Thyroid gland (tissue), 4 donors: ENCODE measurements at regions not wholly inside any gene's neighbourhood (a gene's known extent, or its start where the extent isn't known, plus 50 kb on each side); places are given as distances from the start of the nearest gene placed in this dataset.
"Not testable (repeated sequence)": the region's sequence is repeated elsewhere in the genome, so short reads cannot be mapped to it uniquely, and the experiment has no call there.

ENCODE experiments used
- DNase-seq, 2 donors: peaks; one replicate each; pipeline ENCODE4 v3.0.0-alpha.2; 2019
- H3K27ac ChIP-seq, 3 donors: fragments of 200-600 bp; sonication (generic); 1 replicate in 2 of 3; 2 replicates in 1 of 3; pipeline ENCODE4 v1.5.1; 2016 to 2019; ENCODE audit warnings: mild to moderate bottlenecking in 1 of 3, moderate library complexity in 1 of 3
- H3K27me3 ChIP-seq: fragments of 200-600 bp; sonication (generic); one replicate; pipeline ENCODE4 v1.5.1; 2019
- H3K36me3 ChIP-seq, 2 donors: fragments of 200-600 bp; sonication (generic); one replicate each; pipeline ENCODE4 v1.5.1; 2016 to 2019
- H3K4me1 ChIP-seq, 2 donors: fragments of 200-600 bp; sonication (generic); one replicate each; pipeline ENCODE4 v1.5.1; 2017 to 2019
- H3K4me3 ChIP-seq, 3 donors: fragments of 200-600 bp; sonication (generic); replicated peaks in 1 of 3; 1 replicate in 2 of 3; 2 replicates in 1 of 3; pipeline ENCODE4 v1.5.1; 2016; ENCODE audit warnings: mild to moderate bottlenecking in 1 of 3
- H3K9me3 ChIP-seq: fragments of 200-600 bp; sonication (generic); one replicate; pipeline ENCODE4 v1.5.1; 2017
- CTCF ChIP-seq, 6 experiments: fragments of 200-600 bp in 3 of 6; fragments of 450-650 bp in 3 of 6; sonication (generic) in 3 of 6; IDR thresholded peaks; one replicate each; pipeline ENCODE4 v1.5.1; 2016 to 2019; ENCODE audit warnings: antibody characterized with exemption in 6 of 6, mild to moderate bottlenecking in 2 of 6, inconsistent platforms in 1 of 6, moderate library complexity in 1 of 6
- POLR2A ChIP-seq, 2 donors: fragments of 450-650 bp; IDR thresholded peaks; one replicate each; pipeline ENCODE4 v1.6.1; 2017; ENCODE audit warnings: antibody characterized with exemption in 2 of 2, mild to moderate bottlenecking in 2 of 2, moderate library complexity in 1 of 2
- WGBS, 2 donors: methylation state at CpG; one replicate each; pipeline ENCODE4 v1.1.5; 2017; 5-methylcytosine and 5-hydroxymethylcytosine counted together
- intact Hi-C: fragments of 100-400 bp; cut with DNase I; formaldehyde crosslinking; loops from one replicate; pipeline ENCODE4 v1.15.1; 2023

GRCh38 chr10:59975918-59976317 lies 69.6 kb upstream of the CCDC6 start:
- DNase-seq, H3K27ac ChIP-seq, H3K27me3 ChIP-seq, H3K36me3 ChIP-seq, H3K4me3 ChIP-seq, intact Hi-C loops, H3K9me3 ChIP-seq: not testable (repeated sequence)
- WGBS, 2 donors = 100% methylated on average over 1 of the region's 1 CpG
- H3K4me1 ChIP-seq = peaks cover 14 to 15% of the 10 kb centered on the region in 2 donors

- Histone ChIP-seq H3K27me3 (no peaks in the 10 kb centered on the region), H3K36me3 (no peaks in the 10 kb centered on the region), H3K4me1 (peaks cover 16 to 26% of the 10 kb centered on the region in 2 donors), H3K27ac (peak overlapping the region in 2 of 3 donors; percentile 75 to 88), H3K4me3 (no peak overlapping the region), H3K9me3 (no peaks in the 10 kb centered on the region)
- 4 to 13% methylated on average over 1 of the region's 1 CpG for WGBS, 2 donors
- no peak for TF ChIP-seq POLR2A (IDR thresholded peaks at IDR 0.05)
- TF ChIP-seq CTCF (IDR thresholded peaks at IDR 0.05) = no peak
- intact Hi-C loops = no loop called here
- peak; percentile 59 to 67 for DNase-seq
Observed at GRCh38 chr10:59971915-59972314, 65.6 kb upstream of the CCDC6 start.

- Histone ChIP-seq H3K9me3 (no peaks in the 10 kb centered on the region), H3K27ac (peak overlapping the region; percentile 21 to 88 (median 75)), H3K4me1 (peaks cover 16 to 27% of the 10 kb centered on the region in 2 donors), H3K36me3 (no peaks in the 10 kb centered on the region), H3K27me3 (no peaks in the 10 kb centered on the region), H3K4me3 (no peak overlapping the region)
- TF ChIP-seq CTCF (IDR thresholded peaks at IDR 0.05) = no peak
- TF ChIP-seq POLR2A (IDR thresholded peaks at IDR 0.05) = no peak
- intact Hi-C loops = no loop called here
- WGBS, 2 donors = 71% methylated on average over 5 of the region's 5 CpGs
- no peak for DNase-seq
Observed at GRCh38 chr10:59970396-59971368, 64.3 kb upstream of the CCDC6 start.

GRCh38 chr10:59968705-59969104 lies 62.3 kb upstream of the CCDC6 start:
- Histone ChIP-seq H3K36me3 (no peaks in the 10 kb centered on the region), H3K9me3 (no peaks in the 10 kb centered on the region), H3K27me3 (no peaks in the 10 kb centered on the region), H3K4me3 (no peak overlapping the region), H3K27ac (no peak overlapping the region), H3K4me1 (peaks cover 16 to 37% of the 10 kb centered on the region in 2 donors)
- TF ChIP-seq CTCF (IDR thresholded peaks at IDR 0.05) (no peak), POLR2A (IDR thresholded peaks at IDR 0.05) (no peak)
- 97% methylated on average over 2 of the region's 2 CpGs for WGBS, 2 donors
- intact Hi-C loops = no loop called here
- no peak for DNase-seq

GRCh38 chr10:59967079-59967478 lies 60.7 kb upstream of the CCDC6 start:
- no peak for TF ChIP-seq CTCF (IDR thresholded peaks at IDR 0.05)
- TF ChIP-seq POLR2A (IDR thresholded peaks at IDR 0.05) = no peak
- H3K36me3 ChIP-seq = no peaks in the 10 kb centered on the region
- no peak overlapping the region for H3K4me3 ChIP-seq
- no peaks in the 10 kb centered on the region for H3K27me3 ChIP-seq
- no peak for DNase-seq
- H3K27ac ChIP-seq = no peak overlapping the region
- intact Hi-C loops = no loop called here
- H3K9me3 ChIP-seq = no peaks in the 10 kb centered on the region
- 39 to 51% methylated on average over 2 of the region's 2 CpGs for WGBS, 2 donors
- H3K4me1 ChIP-seq = peaks cover 26 to 43% of the 10 kb centered on the region in 2 donors
